Stimulated activated CD4-positive, alpha-beta T cell treated with anti-CD3 and anti-CD28 coated beads, Interleukin-4, amount 100 ng/mL, for 1 hour (primary cell): ENCODE measurements at regions not wholly inside any gene's neighbourhood (a gene's known extent, or its start where the extent isn't known, plus 50 kb on each side); places are given as distances from the start of the nearest gene placed in this dataset.
"Not testable (repeated sequence)": the region's sequence is repeated elsewhere in the genome, so short reads cannot be mapped to it uniquely, and the experiment has no call there.

Experiments
- DNase-seq: peaks from one replicate; pipeline ENCODE4 v3.0.0-alpha.2; 2020

GRCh38 chr16:16448423-16448822 lies 69.5 kb downstream of the NPIPA7 start:
- DNase-seq: not testable (repeated sequence)

DNA sequence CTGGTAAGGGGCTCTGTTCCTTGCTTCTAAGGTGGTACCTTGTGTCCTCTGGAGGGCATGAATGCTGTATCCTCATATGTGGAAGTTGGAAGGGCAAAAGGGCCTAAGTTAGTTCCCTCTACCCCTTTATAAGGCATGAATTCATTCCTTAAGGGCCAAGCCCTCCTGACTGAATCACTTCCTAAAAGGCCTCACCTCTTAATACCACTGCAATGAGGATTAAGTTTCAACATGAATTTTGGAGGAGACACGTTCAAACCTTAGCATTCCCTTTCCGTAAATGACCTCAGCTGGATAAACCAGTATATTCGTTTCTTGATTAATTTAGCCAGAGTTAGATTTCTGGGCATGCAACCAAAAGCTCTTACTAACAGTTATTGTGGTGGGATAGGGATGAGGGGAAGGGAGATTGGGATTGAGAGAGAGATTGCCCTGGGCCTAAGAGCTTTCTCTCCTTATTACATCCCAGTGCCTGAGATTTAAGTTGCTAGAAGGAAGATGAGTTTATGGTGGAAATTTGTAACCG lies 70.8 kb downstream of the NPIPA7 start:
- not testable (repeated sequence) for DNase-seq

GRCh38 chr16:16451721-16452410 lies 72.9 kb downstream of the NPIPA7 start:
- DNase-seq: not testable (repeated sequence)

GRCh38 chr16:16458579-16458978 lies 79.6 kb downstream of the NPIPA7 start:
- not testable (repeated sequence) for DNase-seq

DNA sequence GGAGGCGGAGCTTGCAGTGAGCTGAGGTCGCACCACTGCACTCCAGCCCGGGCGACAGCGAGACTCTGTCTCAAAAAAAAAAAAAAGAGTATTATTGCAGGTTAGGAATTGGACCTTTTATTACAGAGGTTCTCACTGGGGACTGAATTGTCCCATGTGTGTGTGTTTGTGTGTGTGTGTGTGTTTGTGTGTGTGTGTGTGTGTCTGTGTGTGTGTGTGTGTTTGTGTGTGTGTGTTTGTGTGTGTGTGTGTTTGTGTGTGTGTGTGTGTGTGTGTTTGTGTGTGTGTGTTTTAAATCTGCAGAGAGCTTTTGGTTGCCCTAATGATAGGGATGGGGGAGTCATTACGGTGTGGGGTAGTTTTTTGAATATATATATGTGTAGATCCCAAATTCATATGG lies 84.9 kb downstream of the NPIPA7 start:
- not testable (repeated sequence) for DNase-seq

GRCh38 chr16:16488919-16489318 lies 110.0 kb downstream of the NPIPA7 start:
- not testable (repeated sequence) for DNase-seq

DNA sequence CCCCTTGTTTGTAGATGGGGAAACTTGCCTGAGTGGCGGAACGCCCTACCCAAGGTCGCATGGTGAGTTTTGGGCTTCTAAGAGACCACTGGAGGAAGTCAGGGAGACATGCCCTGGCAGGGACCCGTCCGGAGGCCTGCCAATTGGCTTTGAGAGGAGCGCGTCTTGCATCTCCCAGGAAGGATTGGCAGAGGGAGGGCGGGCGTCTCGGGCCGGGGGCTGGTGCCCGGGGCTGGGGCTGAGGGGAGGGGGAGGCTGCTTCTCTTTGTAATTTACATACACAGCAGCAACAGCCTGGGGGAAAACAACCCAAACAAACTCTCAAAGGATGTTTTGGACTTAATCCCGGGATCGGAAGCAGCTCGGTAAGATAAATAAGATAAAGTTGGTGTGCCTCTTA lies 110.5 kb downstream of the NPIPA7 start:
- DNase-seq: not testable (repeated sequence)

DNA sequence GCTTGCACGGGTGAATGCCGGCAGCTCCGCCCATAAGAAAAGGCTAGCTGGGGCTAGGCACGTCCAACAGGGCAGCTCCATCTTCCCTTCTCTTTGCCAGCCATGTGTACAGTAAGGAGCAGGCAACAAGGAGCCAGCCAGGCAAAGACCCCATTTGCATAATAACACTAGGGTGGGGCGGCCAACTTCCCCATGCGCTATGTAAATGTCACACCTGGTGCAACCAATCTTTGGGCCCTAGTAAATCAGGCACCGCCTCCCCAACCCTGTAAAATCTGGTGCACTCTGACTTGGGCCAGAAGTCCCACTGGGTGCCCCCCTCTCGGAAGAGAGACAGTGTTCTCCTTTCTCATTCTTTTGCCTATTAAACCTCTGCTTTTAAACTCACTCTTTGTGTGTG lies 115.2 kb downstream of the NPIPA7 start:
- DNase-seq: not testable (repeated sequence)

- DNase-seq: not testable (repeated sequence)
Measured at GRCh38 chr16:16494998-16495397, 116.1 kb downstream of the NPIPA7 start.

- DNase-seq: not testable (repeated sequence)
Measured at GRCh38 chr16:16499875-16500274, 120.9 kb downstream of the NPIPA7 start.

DNA sequence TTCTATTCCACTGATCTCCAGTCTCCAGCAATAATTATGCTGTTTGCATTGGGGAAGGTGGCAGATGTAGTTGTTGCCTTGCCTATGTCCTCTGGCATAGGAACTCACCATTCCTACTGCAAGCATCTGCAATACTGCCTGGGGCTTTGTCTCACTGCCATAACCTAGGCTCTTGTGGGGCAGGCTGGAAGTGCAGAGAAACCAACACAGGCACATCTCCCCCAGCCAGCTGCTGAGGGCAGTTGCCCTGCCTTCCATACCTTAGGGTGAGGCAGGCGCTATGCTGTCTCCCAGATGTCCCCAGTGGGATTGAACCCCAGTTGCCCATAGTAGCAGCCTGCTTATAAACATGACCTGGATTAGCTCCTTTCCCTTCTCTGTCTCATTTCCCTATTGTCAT lies 128.1 kb downstream of the NPIPA7 start:
- DNase-seq: not testable (repeated sequence)

DNA sequence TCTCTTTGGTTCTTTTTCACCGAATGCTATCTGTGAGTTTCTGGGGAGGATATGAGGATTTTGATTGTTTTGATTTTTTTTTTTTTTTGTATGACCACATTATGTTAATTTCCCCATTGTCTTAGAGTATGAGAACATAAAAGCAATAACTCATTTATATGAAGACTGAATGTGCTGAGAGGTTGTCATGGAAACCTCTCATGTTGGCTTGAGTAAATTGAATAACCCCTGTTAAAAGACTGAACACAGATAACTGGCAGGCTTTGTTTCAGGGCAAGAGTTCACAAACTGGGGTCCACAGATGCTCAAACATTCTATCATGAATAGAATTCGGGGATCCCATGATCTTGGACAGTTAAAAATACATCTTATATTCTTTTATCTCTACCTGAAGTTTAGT lies 129.4 kb downstream of the NPIPA7 start:
- DNase-seq: not testable (repeated sequence)

GRCh38 chr16:16519395-16519794 lies 140.5 kb downstream of the NPIPA7 start:
- DNase-seq: not testable (repeated sequence)

DNA sequence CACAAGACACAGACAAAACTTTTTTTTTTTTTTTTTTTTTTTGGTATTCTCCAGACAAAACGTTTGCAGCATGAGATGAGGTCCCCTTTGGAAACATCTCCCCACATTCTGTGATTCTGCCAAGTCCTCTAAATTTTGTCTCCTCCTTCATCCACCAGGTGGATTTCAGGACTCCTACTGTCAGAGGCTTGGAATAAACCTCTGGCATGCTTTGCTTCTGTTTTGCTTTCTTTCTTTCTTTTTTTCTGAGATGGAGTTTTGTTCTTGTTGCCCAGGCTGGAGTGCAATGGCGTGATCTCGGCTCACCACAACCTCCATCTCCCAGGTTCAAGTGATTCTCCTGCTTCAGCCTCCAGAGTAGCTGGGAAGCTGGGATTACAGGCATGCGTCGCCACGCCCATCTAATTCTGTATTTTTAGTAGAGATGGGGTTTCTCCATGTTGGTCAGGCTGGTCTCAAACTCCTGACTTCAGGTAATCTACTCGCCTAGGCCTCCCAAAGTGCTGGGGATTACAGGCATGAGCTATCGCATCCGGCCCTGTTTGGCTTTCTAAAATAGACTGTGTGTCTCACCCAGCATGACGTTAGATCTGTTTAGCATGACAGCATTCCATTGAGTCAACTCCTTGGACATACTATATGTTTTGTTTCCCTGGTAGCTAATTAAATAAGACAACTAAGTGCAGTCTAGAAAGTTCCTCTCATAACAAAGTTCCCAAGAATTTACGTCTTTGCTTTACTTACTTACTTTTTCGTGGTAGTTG lies 142.5 kb downstream of the NPIPA7 start:
- DNase-seq: not testable (repeated sequence)

DNA sequence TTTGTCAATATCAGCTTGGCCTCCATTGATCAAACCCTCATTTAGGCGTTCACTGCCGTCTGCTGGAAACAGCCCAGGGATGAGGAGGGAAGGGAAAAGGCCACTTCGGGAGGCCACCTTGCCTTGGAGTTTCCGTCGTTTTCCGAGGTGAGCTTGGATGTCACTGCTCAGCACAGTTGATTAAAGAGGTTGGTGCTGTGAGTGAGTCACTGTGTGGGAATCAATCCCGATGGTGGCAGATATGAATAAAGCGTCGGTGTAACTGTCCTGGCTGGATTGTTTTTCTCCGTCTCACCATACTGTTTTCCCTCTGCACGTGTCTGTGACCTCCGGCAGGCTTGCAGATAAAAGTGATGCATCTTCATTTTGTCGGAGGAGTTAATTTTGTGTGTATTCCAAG lies 148.1 kb downstream of the NPIPA7 start:
- DNase-seq: not testable (repeated sequence)

DNA sequence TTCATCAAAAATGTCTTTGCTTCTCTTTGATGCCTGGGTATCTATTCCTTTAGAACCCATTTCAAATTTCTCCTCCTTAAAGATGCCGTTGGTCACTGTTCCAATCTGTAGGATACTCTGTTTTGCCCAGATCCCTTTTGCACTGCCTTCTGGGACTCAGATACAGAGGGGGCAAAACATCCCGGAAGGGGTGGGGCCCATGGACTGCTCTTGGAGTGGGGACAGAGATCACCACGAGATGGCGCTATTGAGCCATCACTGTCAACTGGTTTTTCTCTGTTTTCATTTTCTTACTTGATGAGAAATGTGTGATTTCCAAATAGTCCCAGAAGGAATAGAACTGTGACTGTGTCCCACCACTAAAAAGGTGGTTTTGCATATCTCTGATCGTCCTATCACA lies 151.8 kb downstream of the NPIPA7 start:
- not testable (repeated sequence) for DNase-seq

DNA sequence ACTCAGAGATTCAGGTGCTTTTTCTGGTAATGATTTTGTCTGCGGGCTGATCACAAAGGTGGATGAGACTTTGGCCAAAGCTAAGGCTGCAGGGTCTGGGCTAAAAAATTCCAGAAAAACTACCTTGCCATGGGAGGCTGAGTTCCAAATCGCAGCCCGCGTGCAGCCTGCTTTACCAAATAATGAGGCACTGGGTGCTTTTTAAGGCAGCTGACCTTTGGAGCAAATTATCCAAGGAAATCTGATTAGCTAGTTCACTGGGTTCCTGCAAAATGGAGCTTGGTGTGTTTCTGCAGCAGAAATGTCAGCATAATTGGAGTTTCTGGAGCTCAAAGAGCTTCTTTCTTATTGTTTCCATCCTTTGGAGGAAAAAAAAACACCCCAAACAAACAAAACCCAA lies 156.6 kb downstream of the NPIPA7 start:
- not testable (repeated sequence) for DNase-seq

GRCh38 chr16:16536151-16536550 lies 157.2 kb downstream of the NPIPA7 start:
- DNase-seq: not testable (repeated sequence)

DNA sequence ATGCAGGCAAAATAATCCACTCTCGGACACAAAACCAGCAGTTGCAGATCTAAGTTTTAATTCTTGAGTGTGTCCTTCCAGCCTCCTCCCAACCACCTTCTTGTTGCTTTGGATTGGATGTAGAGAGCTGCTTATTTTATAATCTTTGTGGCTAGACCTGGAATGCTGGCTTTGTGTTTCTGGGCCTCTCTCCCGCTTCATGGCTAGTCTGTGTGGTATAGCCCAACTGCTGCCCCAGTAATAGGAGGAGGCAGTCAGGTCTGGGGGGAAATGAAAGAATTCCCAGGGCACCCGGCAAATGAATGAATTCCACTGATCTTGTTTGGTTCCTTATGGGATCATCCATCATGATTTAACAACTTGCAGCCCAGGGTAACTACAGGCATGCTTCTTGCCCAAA lies 170.8 kb downstream of the NPIPA7 start:
- DNase-seq: not testable (repeated sequence)

DNA sequence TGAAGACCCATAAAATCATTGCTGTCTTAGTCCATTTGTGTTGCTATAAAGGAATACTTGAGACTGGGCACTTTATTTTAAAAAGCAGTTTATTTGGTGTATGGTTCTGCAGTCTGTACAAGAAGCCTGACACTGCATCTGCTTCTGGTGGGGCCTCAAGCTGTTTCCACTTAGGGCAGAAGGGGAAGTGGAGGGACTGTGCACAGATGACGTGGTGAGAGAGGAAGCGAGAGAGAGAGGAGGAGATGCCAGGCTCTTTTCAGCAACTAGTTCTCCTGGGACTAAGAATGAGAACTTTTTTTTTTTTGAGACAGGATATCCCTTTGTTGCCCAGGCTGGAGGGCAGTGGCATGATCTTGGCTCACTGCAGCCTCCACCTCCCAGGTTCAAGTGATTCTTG lies 171.9 kb downstream of the NPIPA7 start:
- not testable (repeated sequence) for DNase-seq

DNA sequence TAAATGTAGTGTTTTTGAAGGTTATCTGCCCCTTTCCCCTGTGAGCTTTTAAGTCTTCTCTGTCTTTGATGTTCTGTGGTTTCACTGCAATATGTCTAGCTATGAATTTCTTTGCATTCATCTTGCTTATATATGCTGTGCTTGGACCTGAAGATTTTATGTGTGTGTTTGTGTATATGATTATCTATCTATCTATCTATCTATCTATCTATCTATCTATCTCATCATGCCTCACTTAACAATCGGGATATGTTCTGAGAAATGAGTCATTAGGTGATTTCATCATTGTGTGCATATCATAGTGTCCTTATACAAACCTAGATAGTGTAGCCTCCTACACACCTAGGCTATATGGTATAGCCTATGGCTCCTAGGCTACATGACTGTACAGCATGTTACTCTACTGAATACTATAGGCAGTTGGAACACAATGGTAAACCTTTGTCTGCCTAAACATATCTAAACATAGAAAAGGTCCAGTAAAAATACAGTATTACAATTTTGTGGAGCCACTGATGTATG lies 173.9 kb downstream of the NPIPA7 start:
- not testable (repeated sequence) for DNase-seq

GRCh38 chr16:16559179-16559740 lies 180.3 kb downstream of the NPIPA7 start:
- not testable (repeated sequence) for DNase-seq

- not testable (repeated sequence) for DNase-seq
Measured at GRCh38 chr16:16561532-16561931, 182.6 kb downstream of the NPIPA7 start.
